Adipocyte (in vitro differentiated cells): ENCODE measurements at regions not wholly inside any gene's neighbourhood (a gene's known extent, or its start where the extent isn't known, plus 50 kb on each side); places are given as distances from the start of the nearest gene placed in this dataset.

Source experiments
- DNase-seq: peaks from one replicate; pipeline ENCODE4 v3.0.0-alpha.2; 2015; ENCODE audit warnings: low read depth
- H3K27me3 ChIP-seq: replicated peaks from 2 replicates; pipeline ENCODE4 v1.7.0; 2013; ENCODE audit warnings: mild to moderate bottlenecking, low read length, moderate library complexity; ENCODE audit not compliant: control insufficient read depth, insufficient read depth
- H3K36me3 ChIP-seq: 2 replicates; pipeline ENCODE4 v1.7.0; 2013; ENCODE audit warnings: low read length, mild to moderate bottlenecking, moderate library complexity; ENCODE audit not compliant: control insufficient read depth, insufficient read depth, severe bottlenecking
- H3K4me1 ChIP-seq: 2 replicates; pipeline ENCODE4 v1.7.0; 2013; ENCODE audit warnings: mild to moderate bottlenecking, low read length, moderate library complexity; ENCODE audit not compliant: control insufficient read depth, insufficient read depth
- H3K4me3 ChIP-seq: 2 replicates; pipeline ENCODE4 v1.7.0; 2013; ENCODE audit warnings: mild to moderate bottlenecking, low read length, moderate library complexity
- H3K9ac ChIP-seq: 2 replicates; pipeline ENCODE4 v1.7.0; 2013; ENCODE audit warnings: mild to moderate bottlenecking, low read length, moderate library complexity
- H3K9me3 ChIP-seq: 2 replicates; pipeline ENCODE4 v1.7.0; 2013; ENCODE audit warnings: mild to moderate bottlenecking, low read length, moderate library complexity; ENCODE audit not compliant: control insufficient read depth

DNA sequence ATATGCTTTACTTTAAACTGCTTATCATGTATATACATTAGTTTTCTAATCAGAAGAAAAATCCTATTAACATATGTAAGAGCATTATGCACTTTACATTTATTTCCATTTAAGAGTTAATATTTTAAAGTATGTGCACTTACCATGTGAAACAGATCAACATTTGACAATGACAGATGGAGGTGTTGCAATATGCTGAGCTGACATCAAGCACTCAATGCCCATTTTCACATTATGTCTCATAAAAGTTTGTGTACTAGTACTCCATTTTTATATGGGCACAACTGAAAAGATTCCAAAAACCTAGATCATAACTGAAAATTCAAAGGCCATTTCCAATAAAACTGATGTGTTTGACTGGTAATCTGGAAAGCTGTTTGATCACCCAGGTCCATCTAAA, 420.9 kb upstream of the SOX9 start:
- Histone ChIP-seq H3K4me3 (no peak overlapping the region), H3K9ac (no peak overlapping the region), H3K9me3 (no peaks in the 10 kb centered on the region), H3K27me3 (no peaks in the 10 kb centered on the region), H3K36me3 (no peaks in the 10 kb centered on the region), H3K4me1 (no peaks in the 10 kb centered on the region)
- DNase-seq: no peak

DNA sequence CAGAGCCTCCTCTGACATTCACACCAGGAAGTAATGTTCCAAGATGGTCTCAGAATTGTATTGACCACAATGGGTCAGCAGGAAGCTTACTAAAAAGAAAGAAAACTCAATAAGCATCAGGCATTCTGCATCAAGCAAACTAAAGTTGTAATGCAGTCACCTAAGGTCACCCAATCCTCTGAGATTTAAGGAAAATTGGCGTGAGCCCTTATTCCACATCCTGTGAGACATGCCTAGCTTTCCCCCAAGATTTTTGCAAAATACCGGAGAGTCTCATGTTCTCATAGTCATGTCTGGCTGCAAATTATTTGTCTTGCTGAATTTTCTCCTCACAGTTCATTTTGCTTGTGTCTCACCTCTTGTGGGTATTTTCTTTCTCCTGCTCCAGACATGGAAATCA, 417.1 kb upstream of the SOX9 start:
- DNase-seq: no peak
- Histone ChIP-seq H3K9me3 (no peaks in the 10 kb centered on the region), H3K4me1 (no peaks in the 10 kb centered on the region), H3K36me3 (no peaks in the 10 kb centered on the region), H3K9ac (no peak overlapping the region), H3K4me3 (no peak overlapping the region), H3K27me3 (no peaks in the 10 kb centered on the region)

DNA sequence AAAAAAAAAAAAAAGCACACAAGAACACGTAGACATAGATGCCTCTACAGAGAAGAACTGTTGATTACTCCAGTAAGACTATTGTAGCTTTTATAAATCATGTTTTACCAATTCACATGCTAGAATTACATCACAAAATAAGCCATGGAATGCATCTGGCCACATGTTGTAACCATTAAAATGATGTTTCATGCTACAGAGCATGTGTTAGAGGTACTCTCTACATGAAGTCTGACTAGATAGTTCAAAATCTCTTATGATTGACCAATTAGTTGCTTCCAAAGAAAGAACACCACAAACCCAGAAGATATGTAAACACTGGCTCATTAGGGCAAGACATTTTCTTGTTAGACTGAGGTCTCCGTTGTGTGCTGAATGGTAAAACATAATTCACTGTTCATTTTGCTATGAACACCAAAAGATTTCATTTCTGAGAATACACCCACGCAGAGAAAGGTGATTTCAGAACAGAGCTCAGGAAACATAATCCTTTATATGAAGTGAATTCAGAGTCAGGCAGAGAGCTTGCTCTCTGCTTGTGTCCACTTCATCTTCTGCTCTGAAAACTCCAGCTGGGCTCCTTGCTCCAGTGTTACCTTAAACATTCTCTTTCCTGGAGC, 411.4 kb upstream of the SOX9 start:
- Histone ChIP-seq H3K9me3 (no peaks in the 10 kb centered on the region), H3K4me3 (no peak overlapping the region), H3K27me3 (no peaks in the 10 kb centered on the region), H3K4me1 (no peaks in the 10 kb centered on the region), H3K9ac (no peak overlapping the region), H3K36me3 (no peaks in the 10 kb centered on the region)
- DNase-seq: no peak

DNA sequence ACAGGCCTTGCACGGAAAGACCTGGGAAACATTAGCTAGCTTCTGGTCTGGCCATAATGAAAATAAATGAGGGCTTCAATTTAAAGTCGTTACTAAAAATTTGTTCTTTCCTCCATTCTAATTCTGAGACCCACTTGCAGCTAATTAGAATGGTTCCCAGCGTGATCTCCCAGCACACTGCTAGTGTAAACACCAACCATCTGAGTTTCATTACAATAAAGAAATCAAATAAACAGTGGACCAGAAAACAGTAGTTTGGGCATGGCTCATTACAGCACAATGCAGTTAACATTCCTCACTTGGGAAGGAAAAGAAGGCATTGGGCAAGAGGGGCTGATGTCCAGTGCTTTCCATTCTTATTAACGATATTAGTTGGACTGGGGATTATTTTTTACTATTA, 410.9 kb upstream of the SOX9 start:
- no peaks in the 10 kb centered on the region for H3K4me1 ChIP-seq
- DNase-seq: peak; percentile 10
- no peak overlapping the region for H3K9ac ChIP-seq
- H3K9me3 ChIP-seq: no peaks in the 10 kb centered on the region
- no peaks in the 10 kb centered on the region for H3K36me3 ChIP-seq
- no peaks in the 10 kb centered on the region for H3K27me3 ChIP-seq
- H3K4me3 ChIP-seq: no peak overlapping the region

DNA sequence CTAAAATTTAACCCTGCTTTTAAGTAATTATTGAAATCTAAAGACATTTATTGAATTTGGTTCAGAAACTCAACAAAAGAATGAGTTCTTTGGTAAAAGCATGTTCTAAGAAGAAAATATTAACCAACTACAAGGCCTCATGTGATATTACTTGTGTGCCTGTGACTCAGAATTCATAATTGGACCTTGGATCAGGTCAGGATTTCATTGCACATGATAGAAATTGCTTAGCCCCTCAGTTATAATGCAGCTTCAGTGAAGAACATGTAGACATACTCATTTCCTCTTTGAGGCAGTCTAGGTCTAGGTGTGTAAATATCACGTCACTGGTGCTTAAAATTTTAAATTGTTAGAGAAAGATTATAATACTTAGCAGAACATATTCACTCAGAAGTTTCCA, 410.0 kb upstream of the SOX9 start:
- Histone ChIP-seq H3K9me3 (no peaks in the 10 kb centered on the region), H3K4me3 (no peak overlapping the region), H3K9ac (no peak overlapping the region), H3K4me1 (no peaks in the 10 kb centered on the region), H3K36me3 (no peaks in the 10 kb centered on the region), H3K27me3 (no peaks in the 10 kb centered on the region)
- DNase-seq: no peak

DNA sequence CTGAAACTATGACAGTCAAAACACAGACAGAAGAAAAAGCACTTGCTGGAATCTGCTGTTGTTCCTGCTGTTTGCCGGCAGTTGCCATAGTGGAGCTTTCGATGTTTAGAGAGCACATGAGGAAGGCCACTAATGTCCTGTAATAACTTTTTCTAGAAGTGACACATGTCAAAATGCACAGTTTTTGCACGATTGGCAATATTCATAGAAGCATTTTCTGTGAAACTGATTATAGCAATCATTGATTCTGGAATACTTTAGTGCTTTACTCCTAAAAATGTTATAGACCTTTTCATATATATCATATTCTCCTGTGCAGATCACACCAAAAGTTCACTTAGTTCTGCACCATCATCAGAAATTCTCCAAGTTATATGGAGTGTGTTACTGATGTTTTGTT, 407.0 kb upstream of the SOX9 start:
- Histone ChIP-seq H3K9ac (no peak overlapping the region), H3K4me3 (no peak overlapping the region)

DNA sequence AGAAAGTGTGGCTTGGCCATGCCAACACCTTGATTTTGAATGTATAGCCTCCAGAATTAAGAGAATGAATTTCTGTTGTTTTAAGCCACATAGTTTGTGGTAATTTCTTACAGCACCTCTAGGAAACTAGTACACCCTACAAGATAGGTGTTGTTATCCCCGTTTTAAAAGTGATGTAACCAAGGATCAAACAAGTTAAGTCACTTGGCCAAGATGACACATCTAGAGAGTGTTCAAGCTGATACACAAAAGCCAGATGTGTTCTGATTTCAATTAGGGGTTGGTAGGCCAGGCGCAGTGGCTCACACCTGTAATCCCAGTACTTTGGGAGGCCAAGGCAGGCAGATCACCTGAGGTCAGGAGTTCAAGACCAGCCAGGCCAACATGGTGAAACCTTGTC, 396.5 kb upstream of the SOX9 start:
- Histone ChIP-seq H3K27me3 (peaks cover 2% of the 10 kb centered on the region), H3K4me1 (no peaks in the 10 kb centered on the region), H3K9me3 (no peaks in the 10 kb centered on the region), H3K9ac (no peak overlapping the region), H3K36me3 (no peaks in the 10 kb centered on the region), H3K4me3 (no peak overlapping the region)
- no peak for DNase-seq

More for the DNA sequence above, 407.0 kb upstream of the SOX9 start:
- H3K4me1 ChIP-seq: no peaks in the 10 kb centered on the region
- H3K9me3 ChIP-seq: peaks cover 11% of the 10 kb centered on the region
- no peak for DNase-seq
- H3K27me3 ChIP-seq: no peaks in the 10 kb centered on the region
- no peaks in the 10 kb centered on the region for H3K36me3 ChIP-seq

DNA sequence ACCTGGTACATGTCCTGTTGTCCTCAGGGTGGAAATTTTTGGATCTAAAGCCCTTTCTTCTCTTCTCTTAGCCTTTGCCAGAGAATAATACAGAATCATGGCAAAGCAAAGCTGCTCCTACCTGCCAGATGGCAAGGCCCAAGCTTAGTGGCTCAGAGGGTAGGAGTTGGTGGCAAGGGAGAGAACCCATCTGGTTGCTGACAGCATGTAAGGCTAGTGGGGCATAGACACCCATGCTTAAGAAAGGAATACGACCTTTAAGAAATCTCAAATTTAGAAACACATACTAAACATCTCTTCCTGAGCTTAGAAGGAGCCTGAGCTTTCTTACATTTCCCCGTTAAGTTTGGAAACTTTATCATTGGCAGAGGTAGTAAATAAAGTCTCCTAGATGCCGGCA, 395.0 kb upstream of the SOX9 start:
- H3K9me3 ChIP-seq: no peaks in the 10 kb centered on the region

DNA sequence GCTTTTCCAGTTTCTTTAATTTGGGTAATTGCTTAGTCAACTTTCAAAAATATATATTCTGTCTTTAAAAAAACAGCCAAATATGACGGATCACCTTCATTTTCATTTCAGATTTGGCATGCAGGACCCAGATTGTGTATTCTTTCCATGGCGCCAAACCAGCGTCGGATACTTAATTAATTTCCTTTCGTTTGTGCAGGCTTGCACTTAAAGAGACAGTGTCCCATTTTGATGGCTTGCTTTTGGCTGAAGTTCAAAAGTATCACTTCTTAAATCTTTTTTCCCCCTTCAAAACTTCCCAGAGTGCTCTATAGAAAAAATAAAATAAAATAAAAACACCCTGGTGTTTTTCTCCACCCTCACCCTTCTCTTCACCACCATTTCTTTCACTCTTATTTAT, 394.5 kb upstream of the SOX9 start:
- Histone ChIP-seq H3K9me3 (no peaks in the 10 kb centered on the region), H3K4me1 (no peaks in the 10 kb centered on the region), H3K4me3 (peak overlapping the region; percentile 70), H3K9ac (no peak overlapping the region), H3K27me3 (peaks cover 2% of the 10 kb centered on the region), H3K36me3 (no peaks in the 10 kb centered on the region)
- no peak for DNase-seq

More for the DNA sequence above, 395.0 kb upstream of the SOX9 start:
- no peaks in the 10 kb centered on the region for H3K4me1 ChIP-seq
- no peaks in the 10 kb centered on the region for H3K36me3 ChIP-seq
- H3K27me3 ChIP-seq: peaks cover 2% of the 10 kb centered on the region
- no peak for DNase-seq
- no peak overlapping the region for H3K4me3 ChIP-seq
- no peak overlapping the region for H3K9ac ChIP-seq

DNA sequence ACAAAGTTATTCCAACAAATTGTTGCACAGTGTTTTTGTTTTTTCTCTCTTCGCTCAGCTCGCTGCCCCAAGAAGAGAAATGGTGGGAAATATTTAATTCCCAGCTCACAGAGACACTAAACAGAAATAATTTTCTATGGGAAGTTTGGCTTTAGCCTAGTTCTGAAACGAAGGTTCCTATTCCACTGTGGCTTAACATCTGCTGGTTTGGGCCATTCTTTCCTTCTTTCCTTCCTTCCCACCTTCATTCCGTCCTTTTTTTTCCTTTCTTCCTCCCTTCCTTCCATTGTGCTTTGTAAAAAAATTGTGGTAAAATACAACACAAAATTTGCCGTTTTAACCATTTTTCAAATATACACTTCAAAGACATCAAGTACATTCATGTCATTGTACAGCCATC, 393.5 kb upstream of the SOX9 start:
- Histone ChIP-seq H3K9me3 (no peaks in the 10 kb centered on the region), H3K9ac (no peak overlapping the region)

DNA sequence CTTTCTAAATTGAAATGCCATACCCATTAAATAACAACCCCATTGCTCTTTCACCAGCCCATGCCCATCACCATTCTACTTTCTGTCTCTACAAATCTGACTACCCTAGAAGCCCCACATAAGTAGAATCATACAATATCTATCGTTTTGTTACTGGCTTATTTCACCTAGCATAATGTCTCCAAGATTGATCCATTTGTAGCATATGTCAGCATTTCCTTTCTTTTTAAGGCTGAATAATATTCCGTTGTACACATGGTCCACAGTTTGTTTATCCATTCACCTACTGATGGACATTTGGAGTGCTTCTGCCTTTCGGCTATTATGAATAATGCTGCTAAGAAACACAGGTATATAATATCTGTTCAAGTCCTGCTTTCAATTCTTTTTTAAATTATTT, 393.1 kb upstream of the SOX9 start:
- Histone ChIP-seq H3K4me1 (no peaks in the 10 kb centered on the region), H3K9ac (no peak overlapping the region), H3K27me3 (peaks cover 2% of the 10 kb centered on the region), H3K9me3 (no peaks in the 10 kb centered on the region), H3K36me3 (no peaks in the 10 kb centered on the region), H3K4me3 (no peak overlapping the region)
- DNase-seq: no peak

More for the DNA sequence above, 393.5 kb upstream of the SOX9 start:
- no peak for DNase-seq
- Histone ChIP-seq H3K4me3 (no peak overlapping the region), H3K27me3 (peaks cover 2% of the 10 kb centered on the region), H3K4me1 (no peaks in the 10 kb centered on the region), H3K36me3 (no peaks in the 10 kb centered on the region)

DNA sequence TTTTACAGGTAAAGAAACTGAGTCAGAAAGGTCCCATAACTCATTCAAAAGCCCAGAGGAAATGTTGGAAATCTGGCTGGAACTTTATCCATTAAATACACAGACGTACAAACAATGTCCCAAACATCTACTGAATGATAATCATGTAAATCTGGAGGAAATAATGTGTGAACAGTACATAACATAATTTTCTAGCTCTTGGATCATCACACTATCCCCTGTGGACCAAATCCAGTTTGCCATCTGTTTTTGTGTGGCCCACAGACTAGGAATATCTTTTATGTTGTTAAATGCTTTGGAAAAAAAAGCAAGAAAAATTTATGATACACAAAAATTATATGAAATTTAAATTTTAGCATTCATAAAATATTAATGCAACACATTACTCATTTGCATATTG, 389.9 kb upstream of the SOX9 start:
- no peaks in the 10 kb centered on the region for H3K4me1 ChIP-seq

More for the DNA sequence above, 389.9 kb upstream of the SOX9 start:
- no peak overlapping the region for H3K4me3 ChIP-seq
- no peak overlapping the region for H3K9ac ChIP-seq
- no peak for DNase-seq
- H3K36me3 ChIP-seq: no peaks in the 10 kb centered on the region
- no peaks in the 10 kb centered on the region for H3K27me3 ChIP-seq
- H3K9me3 ChIP-seq: peaks cover 5% of the 10 kb centered on the region
